ENCODE measurements at regions not wholly inside any gene's neighbourhood (a gene's known extent, or its start where the extent isn't known, plus 50 kb on each side); places are given as distances from the start of the nearest gene placed in this dataset.

GRCh38 chr4:165787516-165788274, 85.3 kb upstream of the TLL1 start:
- Histone ChIP-seq H3K4me1 (ENCODE audit: control insufficient read depth, insufficient read depth, low read length) (no peaks in the 10 kb centered on the region), H3K9me3 (ENCODE audit: control insufficient read depth, insufficient read depth, low read depth, low read length) (no peaks in the 10 kb centered on the region), H3K36me3 (ENCODE audit: control insufficient read depth, insufficient read depth, low read length) (no peaks in the 10 kb centered on the region), H3K27me3 (ENCODE audit: control insufficient read depth, insufficient read depth, low read length) (no peaks in the 10 kb centered on the region), H3K4me3 (ENCODE audit: low read depth in 2 of 2, low read length in 2 of 2) (no peak overlapping the region), H3K27ac (ENCODE audit: low read length) (no peak overlapping the region)
- POLR2A ChIA-PET = no interaction called here
- intact Hi-C loops (cut with micrococcal nuclease; ENCODE audit: unreplicated experiment) = no loop called here
- CTCF ChIA-PET = no interaction called here
- in situ Hi-C loops (cut with HindIII; ENCODE audit: low pct_unique_long_range_greater_than_20kb, low sequenced_read_pairs) = no loop called here
- DNase-seq (ENCODE audit: low read depth, low spot score) (no peak), ATAC-seq (no peak)
- TF ChIP-seq, protein P1, sequence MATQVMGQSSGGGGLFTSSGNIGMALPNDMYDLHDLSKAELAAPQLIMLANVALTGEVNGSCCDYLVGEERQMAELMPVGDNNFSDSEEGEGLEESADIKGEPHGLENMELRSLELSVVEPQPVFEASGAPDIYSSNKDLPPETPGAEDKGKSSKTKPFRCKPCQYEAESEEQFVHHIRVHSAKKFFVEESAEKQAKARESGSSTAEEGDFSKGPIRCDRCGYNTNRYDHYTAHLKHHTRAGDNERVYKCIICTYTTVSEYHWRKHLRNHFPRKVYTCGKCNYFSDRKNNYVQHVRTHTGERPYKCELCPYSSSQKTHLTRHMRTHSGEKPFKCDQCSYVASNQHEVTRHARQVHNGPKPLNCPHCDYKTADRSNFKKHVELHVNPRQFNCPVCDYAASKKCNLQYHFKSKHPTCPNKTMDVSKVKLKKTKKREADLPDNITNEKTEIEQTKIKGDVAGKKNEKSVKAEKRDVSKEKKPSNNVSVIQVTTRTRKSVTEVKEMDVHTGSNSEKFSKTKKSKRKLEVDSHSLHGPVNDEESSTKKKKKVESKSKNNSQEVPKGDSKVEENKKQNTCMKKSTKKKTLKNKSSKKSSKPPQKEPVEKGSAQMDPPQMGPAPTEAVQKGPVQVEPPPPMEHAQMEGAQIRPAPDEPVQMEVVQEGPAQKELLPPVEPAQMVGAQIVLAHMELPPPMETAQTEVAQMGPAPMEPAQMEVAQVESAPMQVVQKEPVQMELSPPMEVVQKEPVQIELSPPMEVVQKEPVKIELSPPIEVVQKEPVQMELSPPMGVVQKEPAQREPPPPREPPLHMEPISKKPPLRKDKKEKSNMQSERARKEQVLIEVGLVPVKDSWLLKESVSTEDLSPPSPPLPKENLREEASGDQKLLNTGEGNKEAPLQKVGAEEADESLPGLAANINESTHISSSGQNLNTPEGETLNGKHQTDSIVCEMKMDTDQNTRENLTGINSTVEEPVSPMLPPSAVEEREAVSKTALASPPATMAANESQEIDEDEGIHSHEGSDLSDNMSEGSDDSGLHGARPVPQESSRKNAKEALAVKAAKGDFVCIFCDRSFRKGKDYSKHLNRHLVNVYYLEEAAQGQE (IDR thresholded peaks at IDR 0.05; ENCODE audit: insufficient read depth in 1 of 2, low read depth in 2 of 2, low read length in 1 of 2) = no peak
- TF ChIP-seq POLR2AphosphoS5 (IDR thresholded peaks at IDR 0.05; ENCODE audit: low read depth, low read length) (no peak), TCF7L2 (IDR thresholded peaks at IDR 0.05; ENCODE audit: low read depth, low read length) (no peak), SIN3A (IDR thresholded peaks at IDR 0.05; ENCODE audit: borderline replicate concordance, insufficient read depth, low read depth, low read length) (no peak), CTCF (IDR thresholded peaks at IDR 0.05) (no peak)
- BruUV-seq (replicated peaks) = no TSS peak

GRCh38 chr4:165788686-165789463, 84.2 kb upstream of the TLL1 start:
- intact Hi-C loops (cut with micrococcal nuclease; ENCODE audit: unreplicated experiment) (no loop called here), in situ Hi-C loops (cut with HindIII; ENCODE audit: low pct_unique_long_range_greater_than_20kb, low sequenced_read_pairs) (no loop called here)
- no peak overlapping the region for H3K27ac ChIP-seq (ENCODE audit: low read length)
- DNase-seq (ENCODE audit: low read depth, low spot score) = no peak
- H3K4me3 ChIP-seq (ENCODE audit: low read depth in 2 of 2, low read length in 2 of 2) = no peak overlapping the region
- ChIA-PET POLR2A (no interaction called here), CTCF (no interaction called here)
- no TSS peak for BruUV-seq (replicated peaks)
- no peaks in the 10 kb centered on the region for H3K9me3 ChIP-seq (ENCODE audit: control insufficient read depth, insufficient read depth, low read depth, low read length)
- H3K4me1 ChIP-seq (ENCODE audit: control insufficient read depth, insufficient read depth, low read length) = no peaks in the 10 kb centered on the region
- TF ChIP-seq, protein P1 (IDR thresholded peaks at IDR 0.05; ENCODE audit: insufficient read depth in 1 of 2, low read depth in 2 of 2, low read length in 1 of 2) = no peak
- TF ChIP-seq TCF7L2 (IDR thresholded peaks at IDR 0.05; ENCODE audit: low read depth, low read length) = no peak
- TF ChIP-seq CTCF (IDR thresholded peaks at IDR 0.05) = no peak
- no peak for TF ChIP-seq POLR2AphosphoS5 (IDR thresholded peaks at IDR 0.05; ENCODE audit: low read depth, low read length)
- no peak for TF ChIP-seq SIN3A (IDR thresholded peaks at IDR 0.05; ENCODE audit: borderline replicate concordance, insufficient read depth, low read depth, low read length)
- no peaks in the 10 kb centered on the region for H3K36me3 ChIP-seq (ENCODE audit: control insufficient read depth, insufficient read depth, low read length)
- no peaks in the 10 kb centered on the region for H3K27me3 ChIP-seq (ENCODE audit: control insufficient read depth, insufficient read depth, low read length)
- no peak for ATAC-seq
